Esophagus muscularis mucosa (tissue), 4 donors: ENCODE measurements at regions not wholly inside any gene's neighbourhood (a gene's known extent, or its start where the extent isn't known, plus 50 kb on each side); places are given as distances from the start of the nearest gene placed in this dataset.

Source experiments
- CTCF ChIP-seq, 3 experiments: fragments of 200-600 bp in 2 of 3; fragments of 450-650 bp in 1 of 3; sonication (generic) in 2 of 3; IDR thresholded peaks; one replicate each; pipeline ENCODE4 v1.5.1; 2017 to 2019; ENCODE audit warnings: antibody characterized with exemption in 3 of 3, mild to moderate bottlenecking in 2 of 3, moderate library complexity in 1 of 3
- EP300 ChIP-seq: sonication (generic); formaldehyde crosslinking; IDR thresholded peaks from one replicate; pipeline ENCODE4 v1.6.1; 2017; ENCODE audit warnings: antibody characterized with exemption
- POLR2A ChIP-seq: fragments of 450-650 bp; IDR thresholded peaks from one replicate; pipeline ENCODE4 v1.6.1; 2017; ENCODE audit warnings: antibody characterized with exemption, moderate library complexity, mild to moderate bottlenecking, low read depth
- POLR2AphosphoS5 ChIP-seq, 2 donors: sonication (generic); formaldehyde crosslinking; IDR thresholded peaks; one replicate each; pipeline ENCODE4 v1.6.1; 2017; ENCODE audit warnings: antibody characterized with exemption in 2 of 2

GRCh38 chr2:18398833-18399232, 161.6 kb downstream of the RDH14 start:
- TF ChIP-seq POLR2A (no peak), POLR2AphosphoS5 (IDR thresholded peaks at IDR 0.05) (peak in 1 of 2 donors; percentile 54), CTCF (IDR thresholded peaks at IDR 0.05) (no peak), EP300 (no peak)
